ENCODE measurements at regions not wholly inside any gene's neighbourhood (a gene's known extent, or its start where the extent isn't known, plus 50 kb on each side); places are given as distances from the start of the nearest gene placed in this dataset.

- H3K27ac ChIP-seq (ENCODE audit: low read length): no peak overlapping the region
- DNase-seq (no peak), ATAC-seq (no peak)
- intact Hi-C loops (cut with DNase I): no loop called here
- H3K4me1 ChIP-seq (ENCODE audit: control insufficient read depth, insufficient read depth, low read length): no peaks in the 10 kb centered on the region
- 96% methylated on average over 1 of the region's 1 CpG for WGBS
- no peaks in the 10 kb centered on the region for H3K27me3 ChIP-seq (ENCODE audit: control insufficient read depth, insufficient read depth)
- no peaks in the 10 kb centered on the region for H3K9me3 ChIP-seq (ENCODE audit: control insufficient read depth, low read length)
- H3K4me3 ChIP-seq (ENCODE audit: low read length): no peak overlapping the region
These were observed 127.8 kb upstream of the CDH5 start for GRCh38 chr16:66238696-66239095.

- Histone ChIP-seq H3K4me1 (ENCODE audit: control insufficient read depth, insufficient read depth, low read length) (no peaks in the 10 kb centered on the region), H3K27ac (ENCODE audit: low read length) (no peak overlapping the region), H3K9me3 (ENCODE audit: control insufficient read depth, low read length) (no peaks in the 10 kb centered on the region), H3K27me3 (ENCODE audit: control insufficient read depth, insufficient read depth) (no peaks in the 10 kb centered on the region), H3K4me3 (ENCODE audit: low read length) (no peak overlapping the region)
- DNase-seq (no peak), ATAC-seq (no peak)
- WGBS: 89% methylated on average over 12 of the region's 12 CpGs
- intact Hi-C loops (cut with DNase I): no loop called here
These were observed 130.2 kb upstream of the CDH5 start for GRCh38 chr16:66236301-66236700.

GRCh38 chr16:66231452-66232160, 134.9 kb upstream of the CDH5 start:
- no peak overlapping the region for H3K4me3 ChIP-seq (ENCODE audit: low read length)
- no peaks in the 10 kb centered on the region for H3K4me1 ChIP-seq (ENCODE audit: control insufficient read depth, insufficient read depth, low read length)
- ATAC-seq (no peak), DNase-seq (no peak)
- no peaks in the 10 kb centered on the region for H3K27me3 ChIP-seq (ENCODE audit: control insufficient read depth, insufficient read depth)
- intact Hi-C loops (cut with DNase I): no loop called here
- 69% methylated on average over 9 of the region's 9 CpGs for WGBS
- no peak overlapping the region for H3K27ac ChIP-seq (ENCODE audit: low read length)
- no peaks in the 10 kb centered on the region for H3K9me3 ChIP-seq (ENCODE audit: control insufficient read depth, low read length)

GRCh38 chr16:66229651-66230050, 136.8 kb upstream of the CDH5 start:
- ATAC-seq (no peak), DNase-seq (no peak)
- Histone ChIP-seq H3K27ac (ENCODE audit: low read length) (no peak overlapping the region), H3K27me3 (ENCODE audit: control insufficient read depth, insufficient read depth) (no peaks in the 10 kb centered on the region), H3K4me3 (ENCODE audit: low read length) (no peak overlapping the region), H3K4me1 (ENCODE audit: control insufficient read depth, insufficient read depth, low read length) (no peaks in the 10 kb centered on the region), H3K9me3 (ENCODE audit: control insufficient read depth, low read length) (no peaks in the 10 kb centered on the region)
- intact Hi-C loops (cut with DNase I): no loop called here
- 83% methylated on average over 4 of the region's 4 CpGs for WGBS

GRCh38 chr16:66228792-66229191, 137.7 kb upstream of the CDH5 start:
- ATAC-seq (no peak), DNase-seq (no peak)
- WGBS: 67% methylated on average over 7 of the region's 7 CpGs
- Histone ChIP-seq H3K27ac (ENCODE audit: low read length) (no peak overlapping the region), H3K4me1 (ENCODE audit: control insufficient read depth, insufficient read depth, low read length) (no peaks in the 10 kb centered on the region), H3K4me3 (ENCODE audit: low read length) (no peak overlapping the region), H3K9me3 (ENCODE audit: control insufficient read depth, low read length) (no peaks in the 10 kb centered on the region), H3K27me3 (ENCODE audit: control insufficient read depth, insufficient read depth) (no peaks in the 10 kb centered on the region)
- intact Hi-C loops (cut with DNase I): no loop called here

DNA sequence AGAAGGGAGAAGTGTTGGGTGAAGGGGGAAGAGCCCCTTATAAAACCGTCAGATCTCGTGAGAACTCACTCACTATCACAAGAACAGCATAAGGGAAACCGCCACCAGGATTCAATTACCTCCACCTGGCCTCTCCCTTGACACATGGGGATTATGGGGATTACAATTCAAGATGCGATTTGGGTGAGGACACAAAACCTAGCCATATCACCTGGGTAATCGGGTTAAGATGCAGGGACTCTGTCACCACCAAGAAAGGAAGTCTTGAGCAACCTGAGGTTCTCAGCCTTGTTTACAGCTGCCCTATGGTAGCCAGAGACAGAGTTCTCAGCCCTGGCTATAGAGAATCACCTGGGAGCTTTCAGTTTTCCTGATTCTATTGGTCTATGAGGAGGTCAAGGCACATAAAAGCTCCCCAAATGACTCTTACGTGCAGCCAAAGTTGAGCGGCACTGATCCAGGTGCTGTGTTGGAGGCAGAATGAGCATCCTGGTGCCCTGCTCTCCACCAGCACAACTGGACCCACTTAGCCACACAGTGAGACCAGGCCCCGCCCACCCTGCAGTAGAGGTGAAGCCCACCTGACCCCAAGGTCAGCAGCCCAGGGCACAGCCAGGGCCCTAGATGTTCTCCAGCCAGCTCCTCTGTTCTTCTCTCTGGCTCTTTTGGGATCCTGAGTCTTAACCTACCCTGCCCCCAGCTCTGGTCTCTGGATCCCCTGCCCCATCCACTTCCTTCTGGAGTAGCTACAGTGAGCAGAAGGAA, 138.5 kb upstream of the CDH5 start:
- H3K27me3 ChIP-seq (ENCODE audit: control insufficient read depth, insufficient read depth): no peaks in the 10 kb centered on the region
- no peak overlapping the region for H3K4me3 ChIP-seq (ENCODE audit: low read length)
- no peaks in the 10 kb centered on the region for H3K4me1 ChIP-seq (ENCODE audit: control insufficient read depth, insufficient read depth, low read length)
- intact Hi-C loops (cut with DNase I): no loop called here
- no peak for ATAC-seq
- DNase-seq: no peak
- H3K27ac ChIP-seq (ENCODE audit: low read length): no peak overlapping the region
- WGBS: 94% methylated on average over 8 of the region's 8 CpGs
- H3K9me3 ChIP-seq (ENCODE audit: control insufficient read depth, low read length): no peaks in the 10 kb centered on the region

GRCh38 chr16:66226762-66227161, 139.7 kb upstream of the CDH5 start:
- 65% methylated on average over 5 of the region's 5 CpGs for WGBS
- Histone ChIP-seq H3K27ac (ENCODE audit: low read length) (no peak overlapping the region), H3K27me3 (ENCODE audit: control insufficient read depth, insufficient read depth) (no peaks in the 10 kb centered on the region), H3K4me1 (ENCODE audit: control insufficient read depth, insufficient read depth, low read length) (no peaks in the 10 kb centered on the region), H3K9me3 (ENCODE audit: control insufficient read depth, low read length) (no peaks in the 10 kb centered on the region), H3K4me3 (ENCODE audit: low read length) (no peak overlapping the region)
- peak in 2 of 3 donors; percentile 21 to 64 for DNase-seq
- intact Hi-C loops (cut with DNase I): no loop called here
- peak; percentile 52 to 77 for ATAC-seq

DNA sequence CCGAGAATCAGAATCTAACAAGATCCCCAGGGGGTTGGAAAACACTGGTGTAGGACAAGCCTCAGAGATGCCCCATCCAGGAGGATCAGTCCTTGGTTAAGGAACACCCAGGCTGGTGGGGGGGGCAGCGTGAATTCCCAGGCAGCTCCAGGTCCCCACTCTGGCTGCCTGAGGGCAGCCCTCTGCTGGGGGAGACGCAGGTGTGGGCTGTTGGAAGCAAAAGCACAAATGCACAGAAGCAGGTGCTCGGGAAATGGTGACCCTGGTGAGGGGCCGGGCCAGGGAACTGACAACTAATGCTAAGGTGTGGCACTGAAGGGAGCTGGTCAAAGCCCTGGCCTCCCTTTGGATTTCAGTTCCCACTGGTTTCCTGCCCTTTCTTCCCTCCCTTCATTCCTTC, 140.8 kb upstream of the CDH5 start:
- 93% methylated on average over 5 of the region's 5 CpGs for WGBS
- no peak for ATAC-seq
- no peak overlapping the region for H3K4me3 ChIP-seq (ENCODE audit: low read length)
- H3K27ac ChIP-seq (ENCODE audit: low read length): no peak overlapping the region
- H3K4me1 ChIP-seq (ENCODE audit: control insufficient read depth, insufficient read depth, low read length): no peaks in the 10 kb centered on the region
- H3K9me3 ChIP-seq (ENCODE audit: control insufficient read depth, low read length): no peaks in the 10 kb centered on the region
- no peak for DNase-seq
- H3K27me3 ChIP-seq (ENCODE audit: control insufficient read depth, insufficient read depth): no peaks in the 10 kb centered on the region
- intact Hi-C loops (cut with DNase I): no loop called here

- H3K4me1 ChIP-seq (ENCODE audit: control insufficient read depth, insufficient read depth, low read length): no peaks in the 10 kb centered on the region
- H3K27me3 ChIP-seq (ENCODE audit: control insufficient read depth, insufficient read depth): no peaks in the 10 kb centered on the region
- no peaks in the 10 kb centered on the region for H3K9me3 ChIP-seq (ENCODE audit: control insufficient read depth, low read length)
- intact Hi-C loops (cut with DNase I): no loop called here
- ATAC-seq (no peak), DNase-seq (no peak)
- no peak overlapping the region for H3K27ac ChIP-seq (ENCODE audit: low read length)
- H3K4me3 ChIP-seq (ENCODE audit: low read length): no peak overlapping the region
- WGBS: 63% methylated on average over 8 of the region's 8 CpGs
These were observed 141.9 kb upstream of the CDH5 start for GRCh38 chr16:66224626-66225025.

DNA sequence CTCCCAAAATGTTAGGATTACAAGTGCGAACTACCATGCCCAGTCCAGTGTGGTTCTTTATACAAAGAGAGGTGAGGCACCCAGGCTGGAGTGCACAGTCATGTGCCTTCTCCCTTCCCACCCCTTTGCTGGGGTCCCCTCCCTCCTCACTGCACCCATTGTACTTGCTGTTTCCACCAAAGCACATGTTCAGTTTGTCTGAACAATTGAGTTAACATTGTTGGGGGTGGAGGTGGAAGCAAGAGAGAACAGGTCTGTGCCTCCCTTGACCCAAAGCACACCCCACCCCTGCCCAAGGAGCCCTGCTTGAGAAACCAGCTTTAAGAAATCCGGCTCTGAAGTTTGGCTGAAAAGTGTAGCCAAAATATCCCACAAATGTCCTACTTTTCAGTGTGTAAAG, 142.3 kb upstream of the CDH5 start:
- ATAC-seq: no peak
- intact Hi-C loops (cut with DNase I): no loop called here
- WGBS: 85% methylated on average over 2 of the region's 2 CpGs

DNA sequence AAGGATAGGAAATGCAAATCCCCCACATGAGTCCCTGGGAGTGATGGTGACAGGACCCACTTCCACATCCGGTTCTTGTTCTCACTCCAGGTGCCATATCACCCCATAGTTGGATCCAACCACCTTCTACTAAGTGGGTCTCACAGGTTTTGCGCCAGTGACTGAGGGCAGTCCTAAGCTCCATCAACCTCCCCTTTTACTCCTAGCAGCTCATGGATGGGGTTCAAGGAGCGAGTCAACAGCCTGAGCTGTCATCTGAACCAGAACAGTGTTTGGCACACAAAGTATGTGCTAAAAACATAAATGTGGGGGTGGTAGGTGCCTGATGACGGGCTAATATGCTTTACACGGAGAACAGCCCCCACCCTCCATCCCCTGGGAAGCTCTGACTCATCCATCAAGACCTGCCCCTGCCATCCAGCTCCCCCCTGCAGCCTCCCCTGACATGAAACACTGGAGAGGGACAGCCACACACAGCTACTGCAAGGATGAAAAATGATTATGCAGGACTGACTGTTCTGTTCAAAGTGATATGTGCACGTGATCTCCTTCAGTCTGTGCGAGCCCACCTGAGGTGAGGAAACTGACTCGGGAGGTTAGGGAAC, 143.2 kb upstream of the CDH5 start:
- ATAC-seq (peak; percentile 25 to 41), DNase-seq (peak in 2 of 3 donors; percentile 44 to 54)
- H3K27ac ChIP-seq (ENCODE audit: low read length): no peak overlapping the region
- H3K4me3 ChIP-seq (ENCODE audit: low read length): no peak overlapping the region
- H3K9me3 ChIP-seq (ENCODE audit: control insufficient read depth, low read length): no peaks in the 10 kb centered on the region
- H3K27me3 ChIP-seq (ENCODE audit: control insufficient read depth, insufficient read depth): no peaks in the 10 kb centered on the region
- WGBS: 32% methylated on average over 8 of the region's 8 CpGs
- intact Hi-C loops (cut with DNase I): no loop called here
- H3K4me1 ChIP-seq (ENCODE audit: control insufficient read depth, insufficient read depth, low read length): no peaks in the 10 kb centered on the region

More for the DNA sequence above, 142.3 kb upstream of the CDH5 start:
- Histone ChIP-seq H3K27ac (ENCODE audit: low read length) (no peak overlapping the region), H3K4me3 (ENCODE audit: low read length) (no peak overlapping the region), H3K9me3 (ENCODE audit: control insufficient read depth, low read length) (no peaks in the 10 kb centered on the region), H3K27me3 (ENCODE audit: control insufficient read depth, insufficient read depth) (no peaks in the 10 kb centered on the region), H3K4me1 (ENCODE audit: control insufficient read depth, insufficient read depth, low read length) (no peaks in the 10 kb centered on the region)
- no peak for DNase-seq
